PC-9 (cell line): ENCODE measurements at regions not wholly inside any gene's neighbourhood (a gene's known extent, or its start where the extent isn't known, plus 50 kb on each side); places are given as distances from the start of the nearest gene placed in this dataset.
"Not testable (repeated sequence)": the region's sequence is repeated elsewhere in the genome, so short reads cannot be mapped to it uniquely, and the experiment has no call there.

Experiments
- BruUV-seq: library from RNA; stranded (reverse); fragments of 400-500 nt; replicated peaks from 2 replicates; lab custom pipeline; 2021; lab: Mats Ljungman, UMichigan
- CTCF ChIA-PET: fragments of 300-600 bp; sonication (Branson Sonifier 250); formaldehyde crosslinking; loops from one replicate; lab custom pipeline; 2022; ENCODE audit warnings: antibody characterized with exemption; lab: Charles Lee
- POLR2A ChIA-PET: fragments of 300-600 bp; sonication (Branson Sonifier 250); formaldehyde crosslinking; loops from one replicate; lab custom pipeline; 2022; ENCODE audit warnings: antibody characterized with exemption; ENCODE audit not compliant: unreplicated experiment; lab: Charles Lee
- DNase-seq, 2 experiments: peaks; one replicate each; pipeline versions ENCODE4 v3.0.0 to v3.0.0-alpha.2; 2015 to 2022; ENCODE audit warnings: mixed read lengths in 1 of 2
- H2AFZ ChIP-seq: fragments of 200-600 bp; sonication (generic); 2 replicates; pipeline ENCODE4 v1.8.1; 2017; ENCODE audit warnings: antibody characterized with exemption
- H3F3A ChIP-seq: fragments of 200-600 bp; sonication (generic); 2 replicates; pipeline ENCODE4 v1.8.1; 2017; ENCODE audit warnings: antibody characterized with exemption, mild to moderate bottlenecking, low read depth; ENCODE audit not compliant: insufficient read depth
- H3K27ac ChIP-seq: fragments of 200-600 bp; sonication (generic); 2 replicates; pipeline ENCODE4 v1.6.1; 2016; ENCODE audit warnings: mixed run types
- H3K27me3 ChIP-seq: fragments of 200-600 bp; sonication (generic); 2 replicates; pipeline ENCODE4 v1.6.1; 2016; ENCODE audit warnings: low read depth, mixed run types; ENCODE audit not compliant: insufficient read depth
- H3K36me3 ChIP-seq: fragments of 200-600 bp; sonication (generic); 2 replicates; pipeline ENCODE4 v1.6.1; 2016; ENCODE audit warnings: low read depth, mixed run types
- H3K4me1 ChIP-seq: fragments of 200-600 bp; sonication (generic); replicated peaks from 2 replicates; pipeline ENCODE4 v1.6.1; 2016; ENCODE audit warnings: mixed run types; ENCODE audit not compliant: insufficient read depth
- H3K4me2 ChIP-seq: fragments of 200-600 bp; sonication (generic); 2 replicates; pipeline ENCODE4 v1.6.1; 2017; ENCODE audit warnings: mixed run types
- H3K4me3 ChIP-seq: fragments of 200-600 bp; sonication (generic); 2 replicates; pipeline ENCODE4 v1.6.1; 2016; ENCODE audit warnings: mixed run types
- H3K79me2 ChIP-seq: fragments of 200-600 bp; sonication (generic); 2 replicates; pipeline ENCODE4 v1.6.1; 2017; ENCODE audit warnings: low read depth, mixed run types
- H3K9me2 ChIP-seq: fragments of 200-600 bp; sonication (generic); 2 replicates; pipeline ENCODE4 v1.8.1; 2017; ENCODE audit warnings: mild to moderate bottlenecking; ENCODE audit not compliant: insufficient read depth
- H3K9me3 ChIP-seq: fragments of 200-600 bp; sonication (generic); 2 replicates; pipeline ENCODE4 v1.8.1; 2016; ENCODE audit warnings: low read depth; ENCODE audit not compliant: insufficient read depth
- H4K20me1 ChIP-seq: fragments of 200-600 bp; sonication (generic); 2 replicates; pipeline ENCODE4 v1.8.1; 2017; ENCODE audit not compliant: insufficient read depth
- EZH2 ChIP-seq: fragments of 200-600 bp; sonication (generic); IDR thresholded peaks from 2 replicates; pipeline ENCODE4 v1.8.0; 2017; ENCODE audit warnings: antibody characterized with exemption, low read depth
- intact Hi-C: fragments of 100-400 bp; cut with micrococcal nuclease; formaldehyde crosslinking; loops from one replicate; pipeline ENCODE4 v1.10.0; 2022; ENCODE audit not compliant: unreplicated experiment
- TF ChIP-seq, protein P1 (sequence below): fragments of 200-600 bp; sonication (generic); conservative IDR thresholded peaks from 2 replicates; pipeline ENCODE4 v1.6.1; 2017; ENCODE audit warnings: mixed run types, antibody characterized with exemption, mild to moderate bottlenecking, moderate library complexity

- H3K27me3 ChIP-seq, H3K4me3 ChIP-seq, H3F3A ChIP-seq, H3K4me2 ChIP-seq, H4K20me1 ChIP-seq, BruUV-seq, H3K9me2 ChIP-seq, intact Hi-C loops, H3K9me3 ChIP-seq, H3K4me1 ChIP-seq, DNase-seq, H2AFZ ChIP-seq, H3K79me2 ChIP-seq, H3K27ac ChIP-seq, POLR2A ChIA-PET, CTCF ChIA-PET, H3K36me3 ChIP-seq: not testable (repeated sequence)
Observed at GRCh38 chr9:64130325-64130724, 1154.7 kb downstream of the FOXD4L5 start.

DNA sequence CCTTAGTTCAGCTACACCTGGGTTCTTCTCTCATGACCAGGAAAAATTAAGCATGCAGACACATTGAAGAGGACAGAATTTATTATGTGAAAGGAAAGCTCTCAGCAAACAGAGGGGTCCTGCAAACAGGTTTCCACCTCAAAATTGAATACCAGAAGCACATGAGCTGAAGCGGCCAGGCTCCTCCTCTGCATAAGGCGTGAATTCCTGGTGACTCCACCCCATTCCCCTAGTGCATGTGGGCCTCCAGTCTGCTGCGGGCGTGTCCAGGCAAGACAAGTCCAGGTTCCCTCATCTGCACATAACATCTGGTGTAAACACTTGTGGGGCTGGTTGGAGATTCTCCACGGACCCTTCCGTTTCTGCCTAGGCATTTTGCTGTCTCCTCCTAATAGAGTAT lies 1156.4 kb downstream of the FOXD4L5 start:
- intact Hi-C loops: no loop called here
- Histone ChIP-seq H3K9me3 (no peaks in the 10 kb centered on the region), H3K9me2 (no peaks in the 10 kb centered on the region), H3K36me3 (no peaks in the 10 kb centered on the region), H4K20me1 (no peaks in the 10 kb centered on the region), H3F3A (no peaks in the 10 kb centered on the region), H2AFZ (no peak overlapping the region), H3K4me2 (no peak overlapping the region), H3K4me1 (no peaks in the 10 kb centered on the region), H3K27me3 (no peaks in the 10 kb centered on the region), H3K79me2 (no peaks in the 10 kb centered on the region), H3K4me3 (no peak overlapping the region), H3K27ac (no peak overlapping the region)
- ChIA-PET CTCF (no interaction called here), POLR2A (no interaction called here)
- no TSS peak for BruUV-seq
- no peak for DNase-seq
- no peak for TF ChIP-seq EZH2
- TF ChIP-seq, protein P1, sequence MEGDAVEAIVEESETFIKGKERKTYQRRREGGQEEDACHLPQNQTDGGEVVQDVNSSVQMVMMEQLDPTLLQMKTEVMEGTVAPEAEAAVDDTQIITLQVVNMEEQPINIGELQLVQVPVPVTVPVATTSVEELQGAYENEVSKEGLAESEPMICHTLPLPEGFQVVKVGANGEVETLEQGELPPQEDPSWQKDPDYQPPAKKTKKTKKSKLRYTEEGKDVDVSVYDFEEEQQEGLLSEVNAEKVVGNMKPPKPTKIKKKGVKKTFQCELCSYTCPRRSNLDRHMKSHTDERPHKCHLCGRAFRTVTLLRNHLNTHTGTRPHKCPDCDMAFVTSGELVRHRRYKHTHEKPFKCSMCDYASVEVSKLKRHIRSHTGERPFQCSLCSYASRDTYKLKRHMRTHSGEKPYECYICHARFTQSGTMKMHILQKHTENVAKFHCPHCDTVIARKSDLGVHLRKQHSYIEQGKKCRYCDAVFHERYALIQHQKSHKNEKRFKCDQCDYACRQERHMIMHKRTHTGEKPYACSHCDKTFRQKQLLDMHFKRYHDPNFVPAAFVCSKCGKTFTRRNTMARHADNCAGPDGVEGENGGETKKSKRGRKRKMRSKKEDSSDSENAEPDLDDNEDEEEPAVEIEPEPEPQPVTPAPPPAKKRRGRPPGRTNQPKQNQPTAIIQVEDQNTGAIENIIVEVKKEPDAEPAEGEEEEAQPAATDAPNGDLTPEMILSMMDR: no peak

DNA sequence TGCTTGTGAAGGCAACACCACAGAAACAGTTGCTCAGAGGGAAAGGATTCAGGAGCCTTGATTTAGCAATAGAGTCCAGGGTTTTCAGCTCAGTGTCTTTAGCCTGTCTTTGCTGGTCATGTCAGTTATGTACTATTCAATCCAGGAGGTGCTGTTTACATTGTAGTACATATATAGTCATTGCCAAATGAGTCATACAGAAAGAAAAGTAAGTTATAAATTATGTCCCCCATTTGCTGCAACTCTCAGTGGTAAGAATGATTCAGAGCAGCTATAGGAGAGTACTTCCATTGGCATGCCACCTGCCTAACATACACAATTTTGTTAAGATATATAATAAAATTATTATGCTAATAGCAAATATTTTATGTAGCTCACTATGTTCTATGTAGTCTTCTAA lies 1163.4 kb downstream of the FOXD4L5 start:
- H3K4me2 ChIP-seq, POLR2A ChIA-PET, DNase-seq, H2AFZ ChIP-seq, H3K79me2 ChIP-seq, H3K36me3 ChIP-seq, H3K27ac ChIP-seq, intact Hi-C loops, CTCF ChIA-PET, H3K4me3 ChIP-seq, H3K4me1 ChIP-seq, H4K20me1 ChIP-seq, H3F3A ChIP-seq, H3K9me3 ChIP-seq, H3K9me2 ChIP-seq, BruUV-seq, H3K27me3 ChIP-seq: not testable (repeated sequence)

- intact Hi-C loops, H3K27ac ChIP-seq, DNase-seq, BruUV-seq, H3K36me3 ChIP-seq, H4K20me1 ChIP-seq, H3K4me2 ChIP-seq, H3F3A ChIP-seq, H2AFZ ChIP-seq, H3K4me3 ChIP-seq, H3K9me3 ChIP-seq, H3K27me3 ChIP-seq, H3K4me1 ChIP-seq, CTCF ChIA-PET, H3K79me2 ChIP-seq, POLR2A ChIA-PET, H3K9me2 ChIP-seq: not testable (repeated sequence)
Observed at GRCh38 chr9:64117329-64117728, 1167.7 kb downstream of the FOXD4L5 start.

- H3K9me3 ChIP-seq, BruUV-seq, POLR2A ChIA-PET, CTCF ChIA-PET, H3K27ac ChIP-seq, intact Hi-C loops, H3K9me2 ChIP-seq, H3K4me2 ChIP-seq, H4K20me1 ChIP-seq, H3K36me3 ChIP-seq, H3K4me3 ChIP-seq, H3K27me3 ChIP-seq, H2AFZ ChIP-seq, DNase-seq, H3F3A ChIP-seq, H3K4me1 ChIP-seq, H3K79me2 ChIP-seq: not testable (repeated sequence)
Observed at GRCh38 chr9:64107867-64108266, 1177.1 kb downstream of the FOXD4L5 start.

GRCh38 chr9:64107211-64107610 lies 1177.8 kb downstream of the FOXD4L5 start:
- H3K4me3 ChIP-seq, H3K79me2 ChIP-seq, H3K27me3 ChIP-seq, H3K9me3 ChIP-seq, intact Hi-C loops, DNase-seq, H3F3A ChIP-seq, H3K4me1 ChIP-seq, H3K36me3 ChIP-seq, POLR2A ChIA-PET, H2AFZ ChIP-seq, H3K4me2 ChIP-seq, CTCF ChIA-PET, H4K20me1 ChIP-seq, H3K9me2 ChIP-seq, H3K27ac ChIP-seq, BruUV-seq: not testable (repeated sequence)

DNA sequence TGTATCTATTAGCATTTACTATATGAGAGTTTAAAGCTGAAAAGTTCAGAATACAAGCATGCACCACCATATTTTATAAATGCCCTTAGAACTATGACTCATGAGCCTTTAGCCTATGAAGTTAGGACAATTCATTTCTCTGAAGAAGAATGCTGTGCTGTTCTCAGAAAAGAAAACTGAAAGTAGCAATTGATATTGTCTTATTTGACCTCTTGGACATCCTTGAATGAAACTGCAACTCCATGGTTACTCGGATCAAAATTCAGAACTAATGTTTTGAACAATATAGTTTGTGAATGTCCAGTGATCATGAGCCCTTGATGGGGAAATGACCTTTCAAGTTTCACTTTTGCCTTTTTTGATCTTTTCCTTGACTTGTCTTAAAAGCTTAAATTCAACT lies 1179.8 kb downstream of the FOXD4L5 start:
- POLR2A ChIA-PET: not testable (repeated sequence)

More for the DNA sequence above, 1179.8 kb downstream of the FOXD4L5 start:
- H3K4me2 ChIP-seq, H4K20me1 ChIP-seq, intact Hi-C loops, H3K4me3 ChIP-seq, DNase-seq, BruUV-seq, H3K27ac ChIP-seq, H3F3A ChIP-seq, H3K27me3 ChIP-seq, H3K9me2 ChIP-seq, H3K9me3 ChIP-seq, H3K4me1 ChIP-seq, H2AFZ ChIP-seq, CTCF ChIA-PET, H3K36me3 ChIP-seq, H3K79me2 ChIP-seq: not testable (repeated sequence)
